ENCODE measurements at regions not wholly inside any gene's neighbourhood (a gene's known extent, or its start where the extent isn't known, plus 50 kb on each side); places are given as distances from the start of the nearest gene placed in this dataset.

DNA sequence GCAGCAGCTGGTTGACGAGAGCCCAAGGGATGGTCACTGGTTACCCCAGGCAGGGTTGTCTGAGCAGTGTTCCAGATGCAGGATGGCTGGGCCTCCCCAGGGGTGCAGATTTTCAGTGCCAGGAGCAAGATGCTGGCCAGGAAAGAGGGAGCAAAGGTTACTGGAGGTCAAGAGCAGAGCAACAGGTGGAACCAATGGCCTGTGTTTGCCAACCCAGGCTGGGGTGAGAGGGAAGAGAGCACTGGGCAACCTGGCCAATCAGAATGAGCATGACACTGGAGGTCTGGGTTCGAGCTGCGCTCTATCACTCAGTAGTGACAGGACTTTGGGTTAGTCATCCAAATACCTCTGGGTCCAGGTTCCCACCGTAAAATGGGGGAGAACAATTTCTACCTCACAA, 90.6 kb upstream of the TLE3 start:
- TF ChIP-seq POLR2A (IDR thresholded peaks at IDR 0.05) = no peak
- TF ChIP-seq, protein P1, sequence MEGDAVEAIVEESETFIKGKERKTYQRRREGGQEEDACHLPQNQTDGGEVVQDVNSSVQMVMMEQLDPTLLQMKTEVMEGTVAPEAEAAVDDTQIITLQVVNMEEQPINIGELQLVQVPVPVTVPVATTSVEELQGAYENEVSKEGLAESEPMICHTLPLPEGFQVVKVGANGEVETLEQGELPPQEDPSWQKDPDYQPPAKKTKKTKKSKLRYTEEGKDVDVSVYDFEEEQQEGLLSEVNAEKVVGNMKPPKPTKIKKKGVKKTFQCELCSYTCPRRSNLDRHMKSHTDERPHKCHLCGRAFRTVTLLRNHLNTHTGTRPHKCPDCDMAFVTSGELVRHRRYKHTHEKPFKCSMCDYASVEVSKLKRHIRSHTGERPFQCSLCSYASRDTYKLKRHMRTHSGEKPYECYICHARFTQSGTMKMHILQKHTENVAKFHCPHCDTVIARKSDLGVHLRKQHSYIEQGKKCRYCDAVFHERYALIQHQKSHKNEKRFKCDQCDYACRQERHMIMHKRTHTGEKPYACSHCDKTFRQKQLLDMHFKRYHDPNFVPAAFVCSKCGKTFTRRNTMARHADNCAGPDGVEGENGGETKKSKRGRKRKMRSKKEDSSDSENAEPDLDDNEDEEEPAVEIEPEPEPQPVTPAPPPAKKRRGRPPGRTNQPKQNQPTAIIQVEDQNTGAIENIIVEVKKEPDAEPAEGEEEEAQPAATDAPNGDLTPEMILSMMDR (IDR thresholded peaks at IDR 0.05) = no peak
- no peaks in the 10 kb centered on the region for H3K4me1 ChIP-seq
- H3K36me3 ChIP-seq = no peaks in the 10 kb centered on the region
- peaks cover 0 to 7% (median 0%) of the 10 kb centered on the region in 4 donors for H3K9me3 ChIP-seq
- no peak overlapping the region for H3K27ac ChIP-seq
- DNase-seq = no peak
- H3K4me3 ChIP-seq = no peak overlapping the region
- no peaks in the 10 kb centered on the region for H3K27me3 ChIP-seq

DNA sequence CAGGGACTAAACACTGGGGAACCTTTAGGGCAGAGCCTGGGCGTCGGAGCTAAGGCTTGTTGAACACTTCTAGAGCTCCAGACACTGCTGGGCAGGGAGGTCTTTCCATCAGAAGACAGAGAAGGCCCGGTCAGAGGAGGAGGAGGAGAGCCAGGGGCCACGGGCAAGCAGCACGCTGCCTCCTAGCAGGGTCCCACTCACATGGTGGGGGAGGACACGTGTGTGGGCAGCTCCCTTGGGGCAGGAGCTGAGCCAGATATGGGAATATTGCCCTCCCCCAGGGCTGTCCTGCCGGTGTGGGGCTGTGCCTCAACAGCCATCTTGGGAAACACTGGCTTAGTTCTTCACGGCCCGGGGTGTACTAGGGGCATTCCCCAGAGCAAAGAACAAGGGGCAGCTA, 89.6 kb upstream of the TLE3 start:
- no peaks in the 10 kb centered on the region for H3K27me3 ChIP-seq
- no peak overlapping the region for H3K4me3 ChIP-seq
- H3K9me3 ChIP-seq = peaks cover 0 to 7% (median 0%) of the 10 kb centered on the region in 4 donors
- no peak overlapping the region for H3K27ac ChIP-seq
- no peaks in the 10 kb centered on the region for H3K4me1 ChIP-seq
- H3K36me3 ChIP-seq = no peaks in the 10 kb centered on the region
- TF ChIP-seq, protein P1 (IDR thresholded peaks at IDR 0.05) = no peak
- TF ChIP-seq POLR2A (IDR thresholded peaks at IDR 0.05) = no peak
- DNase-seq = no peak

DNA sequence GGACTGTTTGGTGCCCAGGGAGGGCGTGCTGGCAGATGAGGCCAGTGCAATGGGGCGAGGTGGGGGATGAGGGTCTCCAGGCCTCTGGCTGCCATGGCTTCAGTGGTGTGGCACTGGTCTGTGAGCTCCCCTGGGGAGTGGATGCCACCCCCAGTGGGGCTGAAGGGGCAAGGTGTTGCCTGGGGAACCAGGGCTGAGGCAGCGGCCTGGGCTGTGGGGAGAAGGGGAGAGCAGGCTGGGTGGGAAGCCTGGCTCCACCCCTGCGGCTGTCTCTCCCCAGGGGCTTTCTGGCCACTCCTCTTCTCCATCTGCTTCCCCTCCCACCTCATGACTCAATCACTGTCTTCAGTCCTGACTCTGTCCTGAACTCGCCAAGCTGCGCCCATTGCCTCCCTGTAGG, 88.4 kb upstream of the TLE3 start:
- DNase-seq = no peak
- TF ChIP-seq, protein P1 (IDR thresholded peaks at IDR 0.05) = no peak
- TF ChIP-seq POLR2A (IDR thresholded peaks at IDR 0.05) = no peak
- H3K27ac ChIP-seq = no peak overlapping the region
- H3K9me3 ChIP-seq = no peaks in the 10 kb centered on the region
- H3K27me3 ChIP-seq = no peaks in the 10 kb centered on the region
- no peak overlapping the region for H3K4me3 ChIP-seq
- peaks cover 0 to 3% (median 0%) of the 10 kb centered on the region in 4 donors for H3K4me1 ChIP-seq
- no peaks in the 10 kb centered on the region for H3K36me3 ChIP-seq

DNA sequence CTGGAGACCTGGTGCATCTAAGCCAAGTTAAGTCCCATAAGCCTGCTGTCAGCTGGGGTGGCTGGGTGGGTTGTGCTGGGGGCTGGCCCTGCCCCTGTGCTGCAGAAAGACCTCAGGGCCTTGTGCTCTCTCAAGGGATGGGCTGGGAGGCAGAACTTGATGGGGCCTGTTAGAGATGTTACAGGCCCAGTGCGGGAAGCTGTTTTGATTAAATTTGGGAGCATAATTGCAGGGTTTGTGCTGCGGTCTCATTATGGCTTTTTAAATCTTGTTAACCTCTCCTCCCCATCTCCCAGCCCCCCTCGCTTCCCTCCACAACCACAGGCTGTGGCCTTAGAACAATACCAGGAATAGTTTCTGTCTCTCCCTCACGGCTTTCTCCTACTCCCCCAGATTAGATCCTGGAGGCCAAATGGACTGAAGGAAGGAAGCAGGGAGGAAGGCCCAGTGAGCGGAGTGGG, 87.6 kb upstream of the TLE3 start:
- Histone ChIP-seq H3K4me3 (no peak overlapping the region), H3K9me3 (no peaks in the 10 kb centered on the region), H3K27me3 (no peaks in the 10 kb centered on the region), H3K4me1 (peaks cover 0 to 6% (median 0%) of the 10 kb centered on the region in 4 donors), H3K36me3 (no peaks in the 10 kb centered on the region), H3K27ac (no peak overlapping the region)
- DNase-seq = no peak
- TF ChIP-seq, protein P1 (IDR thresholded peaks at IDR 0.05) = no peak
- no peak for TF ChIP-seq POLR2A (IDR thresholded peaks at IDR 0.05)

DNA sequence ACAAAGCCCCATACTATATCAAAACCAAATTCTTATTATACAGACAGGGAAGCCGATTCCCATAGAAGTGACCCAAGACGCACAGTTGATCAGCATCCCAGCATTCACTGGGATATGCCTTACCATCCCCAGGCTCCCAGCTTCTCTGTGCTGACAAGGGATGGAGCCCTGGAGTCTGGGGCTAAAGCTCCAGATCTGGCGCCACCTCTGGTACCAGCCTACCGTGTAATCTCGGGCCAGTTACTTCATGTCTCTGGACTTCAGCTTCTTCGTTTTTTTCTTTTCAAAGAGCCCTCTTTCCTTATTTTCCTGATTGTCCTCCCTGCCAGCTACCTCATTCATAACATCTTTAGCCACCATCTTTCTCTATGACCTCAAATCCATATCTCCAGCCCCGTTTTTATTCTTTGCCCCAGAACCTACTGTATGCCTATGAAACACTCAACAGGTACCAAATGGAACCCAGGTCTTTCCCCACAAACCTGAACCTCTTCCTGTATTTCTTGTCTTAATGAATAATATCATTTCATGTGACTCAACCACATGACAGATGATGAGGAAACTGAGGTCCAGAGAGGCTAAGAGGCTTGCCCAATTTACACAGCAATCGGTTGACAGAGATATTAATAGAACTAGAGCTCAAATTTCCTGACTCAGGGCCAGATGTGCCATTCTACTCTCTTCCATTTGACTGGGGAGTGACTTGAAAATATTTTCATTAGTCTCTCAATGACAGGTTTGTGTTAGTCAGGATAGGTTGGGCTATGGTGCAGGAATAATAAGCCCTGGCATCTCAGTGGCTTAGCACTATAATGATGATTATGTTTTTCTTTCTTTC, 85.4 kb upstream of the TLE3 start:
- Histone ChIP-seq H3K9me3 (no peaks in the 10 kb centered on the region), H3K4me1 (peaks cover 0 to 6% (median 0%) of the 10 kb centered on the region in 4 donors), H3K4me3 (no peak overlapping the region), H3K36me3 (no peaks in the 10 kb centered on the region), H3K27me3 (no peaks in the 10 kb centered on the region), H3K27ac (no peak overlapping the region)
- DNase-seq = no peak
- TF ChIP-seq, protein P1 (IDR thresholded peaks at IDR 0.05) = no peak
- TF ChIP-seq POLR2A (IDR thresholded peaks at IDR 0.05) = no peak
